ENCODE measurements at regions not wholly inside any gene's neighbourhood (a gene's known extent, or its start where the extent isn't known, plus 50 kb on each side); places are given as distances from the start of the nearest gene placed in this dataset.
"Not testable (repeated sequence)": the region's sequence is repeated elsewhere in the genome, so short reads cannot be mapped to it uniquely, and the experiment has no call there.

DNA sequence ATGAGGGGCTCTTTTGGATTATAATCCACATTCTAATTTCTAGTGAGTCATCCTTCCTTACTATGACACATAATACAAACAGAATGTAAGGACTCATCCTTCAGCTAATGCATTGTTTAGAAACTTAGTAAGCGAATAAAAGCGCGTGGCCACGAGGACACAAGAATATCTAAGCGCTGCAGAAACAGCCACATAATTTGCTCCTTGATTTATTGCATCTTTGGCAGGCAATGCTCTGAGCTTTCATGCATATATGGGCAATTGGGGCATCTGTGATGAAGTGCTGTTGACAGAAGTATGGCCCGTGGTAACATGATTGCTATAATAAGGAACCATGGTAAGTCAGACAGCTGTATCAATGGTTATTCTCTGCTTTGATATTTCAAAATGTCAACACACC is 191.3 kb upstream of the ZNF385D start:
- no peaks in the 10 kb centered on the region for H3K27me3 Mint-ChIP-seq
- CTCF ChIA-PET (ENCODE audit: partially characterized antibody), result no interaction called here
- no peak overlapping the region for H3K27ac Mint-ChIP-seq
- DNase-seq, result no peak
- Histone ChIP-seq H3K27ac (ENCODE audit: low read depth, low read length) (no peak overlapping the region), H3K4me3 (ENCODE audit: low read length in 2 of 2) (no peak overlapping the region), H3K36me3 (ENCODE audit: insufficient read depth, low read length) (no peaks in the 10 kb centered on the region), H3K4me1 (ENCODE audit: insufficient read depth, low read length) (no peaks in the 10 kb centered on the region), H3K27me3 (ENCODE audit: insufficient read depth, low read length) (no peaks in the 10 kb centered on the region), H3K9me3 (ENCODE audit: control insufficient read depth in 1 of 2, low read length in 2 of 2) (no peaks in the 10 kb centered on the region)
- no peaks in the 10 kb centered on the region for H3K4me1 Mint-ChIP-seq
- POLR2A ChIA-PET (ENCODE audit: partially characterized antibody), result no interaction called here
- H3K36me3 Mint-ChIP-seq, result no peaks in the 10 kb centered on the region
- intact Hi-C loops (cut with micrococcal nuclease), result no loop called here
- peaks cover 2 to 13% (median 5%) of the 10 kb centered on the region in 8 donors for H3K9me3 Mint-ChIP-seq
- H3K4me3 Mint-ChIP-seq, result no peak overlapping the region

DNA sequence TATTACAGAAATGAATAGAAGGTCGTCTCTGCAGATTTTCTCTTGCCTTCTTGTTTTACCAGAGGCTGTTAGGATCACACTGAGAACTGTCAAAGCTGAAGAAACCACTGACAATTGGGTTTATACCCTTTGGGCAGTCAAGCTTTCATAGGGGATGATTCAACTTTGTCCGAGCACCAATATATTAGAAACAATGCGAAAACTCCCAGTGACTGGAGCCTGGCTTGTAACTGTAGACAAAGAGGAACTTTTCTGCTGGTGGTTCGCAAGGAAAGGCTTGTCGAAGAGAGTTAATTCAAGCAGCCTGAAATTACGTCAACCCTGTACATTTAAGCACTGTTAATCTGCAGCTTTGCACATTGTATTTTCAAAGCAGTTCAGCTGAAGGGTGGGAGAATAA is 193.2 kb upstream of the ZNF385D start:
- H3K36me3 Mint-ChIP-seq, result no peaks in the 10 kb centered on the region
- H3K9me3 Mint-ChIP-seq, result peaks cover 0 to 10% (median 3%) of the 10 kb centered on the region in 8 donors

DNA sequence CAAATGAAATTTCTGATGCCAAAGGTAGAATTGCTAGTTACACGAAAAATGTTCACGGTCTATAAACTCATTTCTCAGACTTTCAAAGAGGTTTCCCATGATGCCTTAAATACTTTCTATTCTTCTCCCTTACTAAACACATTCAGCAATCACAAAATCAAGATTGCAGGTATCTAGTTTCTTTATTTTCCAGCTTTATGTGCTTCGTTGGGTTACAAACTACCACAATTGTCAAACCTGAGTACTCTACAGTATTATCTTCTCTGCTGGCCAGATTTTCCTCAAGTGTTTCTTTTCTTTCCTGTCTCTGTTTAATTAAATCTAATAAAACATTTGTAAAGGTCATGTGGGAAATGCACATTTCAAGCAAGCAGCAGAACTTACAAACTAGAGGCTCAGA is 201.8 kb upstream of the ZNF385D start:
- Mint-ChIP-seq H3K27ac (no peak overlapping the region), H3K36me3 (no peaks in the 10 kb centered on the region), H3K4me1 (no peaks in the 10 kb centered on the region), H3K4me3 (no peak overlapping the region), H3K27me3 (no peaks in the 10 kb centered on the region), H3K9me3 (peaks cover 4 to 27% (median 14%) of the 10 kb centered on the region in 8 donors)
- no peaks in the 10 kb centered on the region for H3K36me3 ChIP-seq (ENCODE audit: insufficient read depth, low read length)
- intact Hi-C loops (cut with micrococcal nuclease), result no loop called here
- H3K4me3 ChIP-seq (ENCODE audit: low read length in 2 of 2), result no peak overlapping the region
- DNase-seq, result no peak
- POLR2A ChIA-PET (ENCODE audit: partially characterized antibody), result no interaction called here
- no peaks in the 10 kb centered on the region for H3K9me3 ChIP-seq (ENCODE audit: control insufficient read depth in 1 of 2, low read length in 2 of 2)
- no peak overlapping the region for H3K27ac ChIP-seq (ENCODE audit: low read depth, low read length)
- CTCF ChIA-PET (ENCODE audit: partially characterized antibody), result no interaction called here
- H3K4me1 ChIP-seq (ENCODE audit: insufficient read depth, low read length), result no peaks in the 10 kb centered on the region
- no peaks in the 10 kb centered on the region for H3K27me3 ChIP-seq (ENCODE audit: insufficient read depth, low read length)

More for the DNA sequence above, 193.2 kb upstream of the ZNF385D start:
- Mint-ChIP-seq H3K4me3 (no peak overlapping the region), H3K27ac (no peak overlapping the region), H3K4me1 (no peaks in the 10 kb centered on the region), H3K27me3 (no peaks in the 10 kb centered on the region)
- H3K4me1 ChIP-seq (ENCODE audit: insufficient read depth, low read length), result no peaks in the 10 kb centered on the region
- intact Hi-C loops (cut with micrococcal nuclease), result no loop called here
- H3K9me3 ChIP-seq (ENCODE audit: control insufficient read depth in 1 of 2, low read length in 2 of 2), result no peaks in the 10 kb centered on the region
- H3K27ac ChIP-seq (ENCODE audit: low read depth, low read length), result no peak overlapping the region
- H3K4me3 ChIP-seq (ENCODE audit: low read length in 2 of 2), result no peak overlapping the region
- ChIA-PET POLR2A (ENCODE audit: partially characterized antibody) (no interaction called here), CTCF (ENCODE audit: partially characterized antibody) (no interaction called here)
- no peaks in the 10 kb centered on the region for H3K36me3 ChIP-seq (ENCODE audit: insufficient read depth, low read length)
- H3K27me3 ChIP-seq (ENCODE audit: insufficient read depth, low read length), result no peaks in the 10 kb centered on the region
- DNase-seq, result no peak

DNA sequence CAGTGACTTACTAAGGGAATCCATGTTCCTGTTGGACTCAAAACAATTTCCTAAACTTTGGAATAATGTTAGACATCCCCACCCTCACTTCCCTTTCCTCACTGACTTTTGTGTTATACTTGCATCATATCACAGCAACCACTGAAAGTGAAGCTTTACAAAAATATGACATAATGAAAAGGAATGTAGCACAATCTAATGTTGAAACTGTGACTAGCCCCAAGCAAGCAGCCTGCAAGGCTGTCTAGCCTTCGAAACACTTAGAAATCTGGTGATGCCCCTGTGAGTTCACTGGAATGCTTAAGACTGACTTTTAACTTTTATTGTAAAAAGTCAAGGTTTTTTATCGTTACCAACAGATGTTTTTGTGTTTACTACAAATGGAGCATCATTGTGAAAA is 203.7 kb upstream of the ZNF385D start:
- Histone ChIP-seq H3K27ac (ENCODE audit: low read depth, low read length) (no peak overlapping the region), H3K36me3 (ENCODE audit: insufficient read depth, low read length) (no peaks in the 10 kb centered on the region), H3K9me3 (ENCODE audit: control insufficient read depth in 1 of 2, low read length in 2 of 2) (no peaks in the 10 kb centered on the region), H3K27me3 (ENCODE audit: insufficient read depth, low read length) (no peaks in the 10 kb centered on the region), H3K4me1 (ENCODE audit: insufficient read depth, low read length) (no peaks in the 10 kb centered on the region), H3K4me3 (ENCODE audit: low read length in 2 of 2) (no peak overlapping the region)
- intact Hi-C loops (cut with micrococcal nuclease), result no loop called here
- peaks cover 4 to 31% (median 17%) of the 10 kb centered on the region in 8 donors for H3K9me3 Mint-ChIP-seq
- H3K36me3 Mint-ChIP-seq, result no peaks in the 10 kb centered on the region
- no peaks in the 10 kb centered on the region for H3K27me3 Mint-ChIP-seq
- H3K4me3 Mint-ChIP-seq, result no peak overlapping the region
- ChIA-PET POLR2A (ENCODE audit: partially characterized antibody) (no interaction called here), CTCF (ENCODE audit: partially characterized antibody) (no interaction called here)
- H3K4me1 Mint-ChIP-seq, result no peaks in the 10 kb centered on the region
- H3K27ac Mint-ChIP-seq, result no peak overlapping the region
- no peak for DNase-seq

DNA sequence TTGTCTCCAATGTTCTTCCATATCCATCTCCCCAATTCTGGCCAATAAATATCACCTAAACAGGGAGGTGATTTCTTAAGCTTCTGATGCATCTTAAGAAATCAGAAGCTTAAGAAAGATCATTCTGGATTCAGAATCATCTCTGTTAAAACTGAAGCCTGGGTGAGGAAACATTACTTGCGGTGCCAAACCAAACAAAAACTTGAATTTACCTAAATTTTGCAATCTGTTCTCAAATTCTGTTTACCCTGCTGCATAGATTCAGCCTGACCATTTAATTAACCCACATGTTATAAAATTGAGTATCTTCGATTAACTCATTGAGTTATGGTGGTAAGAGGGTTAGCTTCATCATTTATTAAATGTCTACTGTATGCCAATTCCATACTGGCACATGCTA is 204.4 kb upstream of the ZNF385D start:
- Mint-ChIP-seq H3K4me1 (no peaks in the 10 kb centered on the region), H3K9me3 (peaks cover 2 to 31% (median 14%) of the 10 kb centered on the region in 8 donors), H3K27me3 (no peaks in the 10 kb centered on the region), H3K4me3 (no peak overlapping the region), H3K27ac (no peak overlapping the region), H3K36me3 (no peaks in the 10 kb centered on the region)
- intact Hi-C loops (cut with micrococcal nuclease), result no loop called here
- ChIA-PET POLR2A (ENCODE audit: partially characterized antibody) (no interaction called here), CTCF (ENCODE audit: partially characterized antibody) (no interaction called here)
- H3K27me3 ChIP-seq (ENCODE audit: insufficient read depth, low read length), result no peaks in the 10 kb centered on the region
- H3K36me3 ChIP-seq (ENCODE audit: insufficient read depth, low read length), result no peaks in the 10 kb centered on the region
- H3K4me1 ChIP-seq (ENCODE audit: insufficient read depth, low read length), result no peaks in the 10 kb centered on the region
- DNase-seq, result no peak
- no peak overlapping the region for H3K27ac ChIP-seq (ENCODE audit: low read depth, low read length)
- H3K9me3 ChIP-seq (ENCODE audit: control insufficient read depth in 1 of 2, low read length in 2 of 2), result no peaks in the 10 kb centered on the region
- H3K4me3 ChIP-seq (ENCODE audit: low read length in 2 of 2), result no peak overlapping the region

DNA sequence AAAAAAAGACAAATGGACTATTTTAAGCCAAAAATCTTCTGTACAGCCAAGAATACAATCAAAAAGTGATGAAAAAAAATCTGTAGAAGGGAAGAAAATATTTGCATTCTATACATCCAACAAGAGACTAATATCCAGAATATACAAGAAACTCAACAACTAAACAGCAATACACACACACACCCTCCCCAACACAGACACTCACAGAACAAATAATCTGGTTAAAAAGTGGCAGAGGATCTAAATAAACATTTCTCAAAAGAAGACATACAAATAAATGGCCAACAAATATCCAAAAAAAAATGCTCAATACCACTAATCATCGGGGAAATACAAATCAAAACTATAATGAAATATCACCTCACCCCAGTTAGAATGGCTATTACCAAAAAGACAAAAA is 209.0 kb upstream of the ZNF385D start:
- H3K4me1 Mint-ChIP-seq, result no peaks in the 10 kb centered on the region

DNA sequence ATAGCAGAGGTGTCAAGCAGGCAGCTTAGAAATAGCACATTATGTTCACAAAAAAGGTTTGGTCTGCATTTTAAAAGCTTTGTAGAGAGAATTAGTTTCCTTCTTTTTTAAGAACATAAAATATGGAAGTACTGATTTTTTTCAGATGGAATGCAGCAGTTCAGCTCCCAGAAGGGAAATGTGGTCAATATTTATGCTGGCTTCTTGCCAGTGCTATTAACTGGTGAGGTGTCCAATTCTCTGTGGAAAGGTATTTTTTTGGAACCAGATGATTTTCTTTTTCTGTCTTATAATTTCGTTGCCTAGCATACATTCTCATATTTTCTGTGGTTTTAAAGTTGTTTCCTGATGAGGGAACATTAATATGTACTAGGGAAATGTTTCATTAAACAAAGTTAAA is 211.4 kb upstream of the ZNF385D start:
- Mint-ChIP-seq H3K36me3 (no peaks in the 10 kb centered on the region), H3K27me3 (no peaks in the 10 kb centered on the region), H3K4me3 (no peak overlapping the region), H3K9me3 (peaks cover 0 to 15% (median 11%) of the 10 kb centered on the region in 8 donors), H3K4me1 (no peaks in the 10 kb centered on the region), H3K27ac (no peak overlapping the region)
- DNase-seq, result no peak
- Histone ChIP-seq H3K36me3 (ENCODE audit: insufficient read depth, low read length) (no peaks in the 10 kb centered on the region), H3K9me3 (ENCODE audit: control insufficient read depth in 1 of 2, low read length in 2 of 2) (no peaks in the 10 kb centered on the region), H3K27ac (ENCODE audit: low read depth, low read length) (no peak overlapping the region), H3K4me1 (ENCODE audit: insufficient read depth, low read length) (no peaks in the 10 kb centered on the region), H3K4me3 (ENCODE audit: low read length in 2 of 2) (no peak overlapping the region), H3K27me3 (ENCODE audit: insufficient read depth, low read length) (no peaks in the 10 kb centered on the region)
- intact Hi-C loops (cut with micrococcal nuclease), result no loop called here
- ChIA-PET CTCF (ENCODE audit: partially characterized antibody) (no interaction called here), POLR2A (ENCODE audit: partially characterized antibody) (no interaction called here)

More for the DNA sequence above, 209.0 kb upstream of the ZNF385D start:
- no peaks in the 10 kb centered on the region for H3K9me3 ChIP-seq (ENCODE audit: control insufficient read depth in 1 of 2, low read length in 2 of 2)
- POLR2A ChIA-PET (ENCODE audit: partially characterized antibody), result no interaction called here
- H3K27ac ChIP-seq (ENCODE audit: low read depth, low read length), result no peak overlapping the region
- CTCF ChIA-PET (ENCODE audit: partially characterized antibody), result no interaction called here
- no peaks in the 10 kb centered on the region for H3K36me3 ChIP-seq (ENCODE audit: insufficient read depth, low read length)
- H3K4me1 ChIP-seq (ENCODE audit: insufficient read depth, low read length), result no peaks in the 10 kb centered on the region
- Mint-ChIP-seq H3K9me3 (peaks cover 0 to 21% (median 11%) of the 10 kb centered on the region in 8 donors), H3K4me3 (no peak overlapping the region), H3K27me3 (no peaks in the 10 kb centered on the region), H3K36me3 (no peaks in the 10 kb centered on the region), H3K27ac (no peak overlapping the region)
- no peak overlapping the region for H3K4me3 ChIP-seq (ENCODE audit: low read length in 2 of 2)
- intact Hi-C loops (cut with micrococcal nuclease), result no loop called here
- no peak for DNase-seq
- no peaks in the 10 kb centered on the region for H3K27me3 ChIP-seq (ENCODE audit: insufficient read depth, low read length)

DNA sequence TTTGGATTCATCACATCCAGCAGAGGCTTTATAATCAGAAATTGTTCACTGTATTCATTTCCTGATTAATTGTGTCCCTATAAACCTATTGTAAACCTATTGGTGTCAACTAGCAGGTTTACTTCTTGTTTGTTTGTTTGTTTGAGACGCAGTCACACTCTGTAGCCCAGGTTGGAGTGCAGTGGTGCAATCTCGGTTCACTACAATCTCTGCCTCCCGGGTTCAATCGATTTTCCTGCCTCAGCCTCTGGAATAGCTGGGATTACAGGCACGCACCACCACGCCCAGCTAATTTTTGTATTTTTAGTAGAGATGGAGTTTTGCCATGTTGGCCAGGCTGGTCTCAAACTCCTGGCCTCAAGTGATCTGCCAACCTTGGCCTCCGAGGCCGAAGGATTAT is 215.4 kb upstream of the ZNF385D start:
- CTCF ChIA-PET (ENCODE audit: partially characterized antibody); H3K27ac Mint-ChIP-seq; H3K4me3 Mint-ChIP-seq; H3K27ac ChIP-seq (ENCODE audit: low read depth, low read length); POLR2A ChIA-PET (ENCODE audit: partially characterized antibody); H3K27me3 ChIP-seq (ENCODE audit: insufficient read depth, low read length); H3K36me3 Mint-ChIP-seq; H3K27me3 Mint-ChIP-seq; DNase-seq; H3K9me3 ChIP-seq (ENCODE audit: control insufficient read depth in 1 of 2, low read length in 2 of 2); intact Hi-C loops (cut with micrococcal nuclease); H3K4me1 ChIP-seq (ENCODE audit: insufficient read depth, low read length); H3K4me1 Mint-ChIP-seq; H3K36me3 ChIP-seq (ENCODE audit: insufficient read depth, low read length); H3K4me3 ChIP-seq (ENCODE audit: low read length in 2 of 2): not testable (repeated sequence)
- H3K9me3 Mint-ChIP-seq, result peaks cover 0 to 19% (median 7%) of the 10 kb centered on the region in 8 donors
